WTC11 (cell line): ENCODE measurements at regions not wholly inside any gene's neighbourhood (a gene's known extent, or its start where the extent isn't known, plus 50 kb on each side); places are given as distances from the start of the nearest gene placed in this dataset.

Experiments used
- ATAC-seq: fragments of 200-7000 bp; cut with Tn5 transposase; 2 replicates; pipeline ENCODE4 v1.10.0; 2021; ENCODE audit warnings: mild to moderate bottlenecking, moderate library complexity
- CTCF ChIA-PET: fragments of 300-600 bp; sonication (Branson Sonifier 250); formaldehyde crosslinking; loops from one replicate; lab custom pipeline; 2021; ENCODE audit warnings: antibody characterized with exemption; lab: Charles Lee
- POLR2A ChIA-PET: fragments of 350-600 bp; sonication (Branson Sonifier 250); formaldehyde crosslinking; loops from one replicate; lab custom pipeline; 2021; ENCODE audit warnings: antibody characterized with exemption; lab: Charles Lee
- DNase-seq: peaks from one replicate; pipeline ENCODE4 v3.0.0; 2021; ENCODE audit warnings: low spot score
- H3K27ac Mint-ChIP-seq: 2 replicates; pipeline ENCODE4 v1.8.0; 2021; ENCODE audit warnings: mixed read lengths
- H3K27me3 Mint-ChIP-seq: 2 replicates; pipeline ENCODE4 v1.8.0; 2021; ENCODE audit warnings: low read depth, mild to moderate bottlenecking, moderate library complexity, mixed read lengths
- H3K36me3 Mint-ChIP-seq: 2 replicates; pipeline ENCODE4 v1.8.0; 2021; ENCODE audit warnings: mixed read lengths
- H3K4me1 Mint-ChIP-seq: 2 replicates; pipeline ENCODE4 v1.8.0; 2022; ENCODE audit warnings: mixed read lengths
- H3K4me3 Mint-ChIP-seq: 2 replicates; pipeline ENCODE4 v1.8.0; 2021; ENCODE audit warnings: mild to moderate bottlenecking, moderate library complexity, mixed read lengths
- H3K9me3 Mint-ChIP-seq: 2 replicates; pipeline ENCODE4 v1.8.0; 2021; ENCODE audit warnings: mixed read lengths
- ATF1 ChIP-seq: sonication (generic); formaldehyde crosslinking; IDR thresholded peaks from 2 replicates; pipeline ENCODE4 v1.8.1; 2023; ENCODE audit warnings: mild to moderate bottlenecking, moderate library complexity, missing genetic modification reagents
- E2F1 ChIP-seq: sonication (generic); formaldehyde crosslinking; IDR thresholded peaks from 2 replicates; pipeline ENCODE4 v1.8.0; 2022; ENCODE audit warnings: mild to moderate bottlenecking, missing genetic modification reagents
- E2F4 ChIP-seq: sonication (generic); formaldehyde crosslinking; IDR thresholded peaks from 2 replicates; pipeline ENCODE4 v1.8.1; 2022; ENCODE audit warnings: low read depth, mild to moderate bottlenecking, moderate library complexity, missing genetic modification reagents, borderline replicate concordance
- ELF4 ChIP-seq: sonication (generic); formaldehyde crosslinking; IDR thresholded peaks from 2 replicates; pipeline ENCODE4 v1.8.1; 2022; ENCODE audit warnings: low read depth, mild to moderate bottlenecking, moderate library complexity, missing genetic modification reagents
- ESRRA ChIP-seq: sonication (generic); formaldehyde crosslinking; IDR thresholded peaks from 2 replicates; pipeline ENCODE4 v1.8.1; 2022; ENCODE audit warnings: mild to moderate bottlenecking, missing genetic modification reagents, borderline replicate concordance
- ETV6 ChIP-seq: sonication (generic); formaldehyde crosslinking; IDR thresholded peaks from 2 replicates; pipeline ENCODE4 v1.8.1; 2022; ENCODE audit warnings: mild to moderate bottlenecking, missing genetic modification reagents
- FOXK1 ChIP-seq: sonication (generic); formaldehyde crosslinking; IDR thresholded peaks from 2 replicates; pipeline ENCODE4 v1.8.0; 2022; ENCODE audit warnings: mild to moderate bottlenecking, moderate library complexity, missing genetic modification reagents
- GTF2I ChIP-seq: fragments of 250-450 bp; sonication (Bioruptor Pico); conservative IDR thresholded peaks from 2 replicates; pipeline ENCODE4 v1.4.0; 2021; ENCODE audit warnings: mild to moderate bottlenecking
- JAZF1 ChIP-seq: fragments of 250-450 bp; sonication (Bioruptor Pico); IDR thresholded peaks from 2 replicates; pipeline ENCODE4 v1.9.0; 2021; ENCODE audit warnings: moderate library complexity, mild to moderate bottlenecking, inconsistent platforms
- NFE2L1 ChIP-seq: sonication (generic); formaldehyde crosslinking; IDR thresholded peaks from 2 replicates; pipeline ENCODE4 v1.8.1; 2023; ENCODE audit warnings: missing genetic modification reagents
- NR1H2 ChIP-seq: sonication (generic); formaldehyde crosslinking; IDR thresholded peaks from 2 replicates; pipeline ENCODE4 v1.9.0; 2021; ENCODE audit warnings: mild to moderate bottlenecking, moderate library complexity, missing genetic modification reagents
- PREB ChIP-seq: sonication (generic); formaldehyde crosslinking; IDR thresholded peaks from 2 replicates; pipeline ENCODE4 v1.8.1; 2022; ENCODE audit warnings: mild to moderate bottlenecking, missing genetic modification reagents, moderate library complexity, borderline replicate concordance
- SP1 ChIP-seq: sonication (generic); formaldehyde crosslinking; conservative IDR thresholded peaks from 2 replicates; pipeline ENCODE4 v1.8.1; 2022; ENCODE audit warnings: missing genetic modification reagents
- TEAD1 ChIP-seq: sonication (generic); formaldehyde crosslinking; IDR thresholded peaks from 2 replicates; pipeline ENCODE4 v1.8.0; 2022; ENCODE audit warnings: mild to moderate bottlenecking, missing genetic modification reagents
- TEAD4 ChIP-seq: sonication (generic); formaldehyde crosslinking; IDR thresholded peaks from 2 replicates; pipeline ENCODE4 v1.8.0; 2022; ENCODE audit warnings: mild to moderate bottlenecking, missing genetic modification reagents
- ZNF219 ChIP-seq: sonication (generic); formaldehyde crosslinking; IDR thresholded peaks from 2 replicates; pipeline ENCODE4 v1.8.0; 2023; ENCODE audit warnings: missing genetic modification reagents, mild to moderate bottlenecking, borderline replicate concordance
- ZNF281 ChIP-seq: sonication (generic); formaldehyde crosslinking; IDR thresholded peaks from 2 replicates; pipeline ENCODE4 v1.8.0; 2023; ENCODE audit warnings: mild to moderate bottlenecking, missing genetic modification reagents
- TF ChIP-seq, protein P1 (sequence below): sonication (generic); formaldehyde crosslinking; IDR thresholded peaks from 2 replicates; pipeline ENCODE4 v1.8.1; 2022; ENCODE audit warnings: mild to moderate bottlenecking, moderate library complexity, missing genetic modification reagents
- TF ChIP-seq, protein P2 (sequence below): sonication (generic); formaldehyde crosslinking; IDR thresholded peaks from 2 replicates; pipeline ENCODE4 v1.8.1; 2022; ENCODE audit warnings: missing genetic modification reagents, borderline replicate concordance
- TF ChIP-seq, protein P3 (sequence below): fragments of 250-450 bp; sonication (Bioruptor Pico); conservative IDR thresholded peaks from 2 replicates; pipeline ENCODE4 v1.9.0; 2021; ENCODE audit warnings: mild to moderate bottlenecking

DNA sequence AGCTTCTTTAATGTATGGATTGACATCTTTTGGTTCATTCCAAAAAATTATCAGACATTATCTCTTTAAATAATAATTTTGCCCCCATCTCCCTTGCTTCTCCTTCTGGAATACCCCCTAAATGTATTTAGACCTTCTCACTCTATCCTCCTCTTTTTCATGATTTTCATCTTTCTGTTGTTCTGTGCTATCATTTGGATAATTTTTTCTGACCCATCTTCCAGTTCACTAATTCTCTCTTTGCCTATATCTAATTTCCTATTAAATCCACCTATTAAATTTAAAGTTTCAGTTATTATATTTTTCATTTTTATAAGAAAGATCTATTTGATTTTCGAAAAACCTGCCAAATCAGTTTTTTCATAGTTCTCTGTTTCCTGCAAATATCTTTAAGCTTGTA is 67.8 kb upstream of the ODC1 start:
- H3K9me3 Mint-ChIP-seq, result peaks cover 38% of the 10 kb centered on the region
- TF ChIP-seq GTF2I, result peak; percentile 81
- no peak for TF ChIP-seq ESRRA (CRISPR knock-in tag)
- TF ChIP-seq, all 79 proteins: peak for 1
- H3K36me3 Mint-ChIP-seq, result peaks cover 21% of the 10 kb centered on the region
- no peak overlapping the region for H3K27ac Mint-ChIP-seq
- ChIA-PET POLR2A (no interaction called here), CTCF (no interaction called here)
- H3K4me1 Mint-ChIP-seq, result peaks cover 6% of the 10 kb centered on the region; the same call in 1 of the 2 replicates
- ATAC-seq (no peak), DNase-seq (no peak)
- H3K4me3 Mint-ChIP-seq, result no peak overlapping the region
- H3K27me3 Mint-ChIP-seq, result peaks cover 7% of the 10 kb centered on the region

DNA sequence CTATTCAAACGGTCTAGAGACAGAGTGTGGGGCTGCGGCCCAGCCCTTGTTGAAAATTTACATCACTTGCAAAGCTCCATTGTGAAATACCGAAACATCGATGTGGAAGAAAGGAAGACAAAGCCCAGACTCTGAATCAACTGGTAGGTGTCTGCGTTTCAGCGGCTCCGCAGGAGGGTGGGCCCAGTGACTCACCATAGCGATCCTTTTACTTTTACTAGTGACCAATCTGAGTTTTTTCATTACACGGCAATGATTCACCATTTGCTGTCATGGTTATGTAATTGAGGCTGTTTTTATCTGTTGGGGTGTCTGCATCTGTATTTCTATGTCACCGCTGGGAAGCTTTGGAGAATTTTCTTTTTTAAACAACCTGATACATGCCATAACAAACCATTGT is 66.6 kb upstream of the ODC1 start:
- Mint-ChIP-seq H3K36me3 (peaks cover 21% of the 10 kb centered on the region), H3K9me3 (peaks cover 38% of the 10 kb centered on the region), H3K27ac (no peak overlapping the region), H3K4me3 (no peak overlapping the region), H3K4me1 (no peaks in the 10 kb centered on the region), H3K27me3 (peaks cover 7% of the 10 kb centered on the region)
- CTCF ChIA-PET, result interaction anchor here (1.3 kb wide), 1 partner anchor 80 kb away, joined by 4 read pairs; no protein-coding TSS in a partner anchor
- POLR2A ChIA-PET, result no interaction called here
- ATAC-seq (peak; percentile 46), DNase-seq (no peak)
- TF ChIP-seq, protein P1, sequence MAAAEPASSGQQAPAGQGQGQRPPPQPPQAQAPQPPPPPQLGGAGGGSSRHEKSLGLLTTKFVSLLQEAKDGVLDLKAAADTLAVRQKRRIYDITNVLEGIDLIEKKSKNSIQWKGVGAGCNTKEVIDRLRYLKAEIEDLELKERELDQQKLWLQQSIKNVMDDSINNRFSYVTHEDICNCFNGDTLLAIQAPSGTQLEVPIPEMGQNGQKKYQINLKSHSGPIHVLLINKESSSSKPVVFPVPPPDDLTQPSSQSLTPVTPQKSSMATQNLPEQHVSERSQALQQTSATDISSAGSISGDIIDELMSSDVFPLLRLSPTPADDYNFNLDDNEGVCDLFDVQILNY (CRISPR knock-in tag), result no peak

DNA sequence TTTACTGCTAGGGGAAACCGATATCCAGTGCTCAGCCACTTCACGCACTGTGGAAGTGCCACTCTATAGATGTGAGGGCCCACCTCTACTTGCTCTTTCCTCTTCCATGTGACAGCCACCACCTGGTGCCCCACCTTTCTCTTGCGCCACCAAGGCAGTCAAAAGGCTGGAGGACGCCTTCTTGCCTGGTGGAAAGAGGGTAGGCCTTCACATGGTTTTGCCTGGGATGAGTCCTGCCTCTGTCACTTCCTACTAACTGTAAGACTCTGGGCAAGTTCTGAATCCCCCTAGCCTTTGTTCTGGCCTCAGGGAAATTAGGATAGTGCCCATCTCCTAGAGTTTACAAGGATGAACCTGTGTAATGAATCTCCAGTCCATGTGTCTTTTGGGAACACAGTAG is 66.1 kb upstream of the ODC1 start:
- H3K9me3 Mint-ChIP-seq, result peaks cover 38% of the 10 kb centered on the region
- H3K4me1 Mint-ChIP-seq, result no peaks in the 10 kb centered on the region
- no peak overlapping the region for H3K27ac Mint-ChIP-seq
- peaks cover 21% of the 10 kb centered on the region for H3K36me3 Mint-ChIP-seq
- H3K27me3 Mint-ChIP-seq, result peaks cover 7% of the 10 kb centered on the region
- DNase-seq, result no peak
- POLR2A ChIA-PET, result no interaction called here
- CTCF ChIA-PET, result interaction anchor here (0.7 to 1.3 kb wide), 2 partner anchors 79 to 610 kb away, joined by 3 to 4 read pairs; no protein-coding TSS in a partner anchor
- H3K4me3 Mint-ChIP-seq, result no peak overlapping the region
- ATAC-seq, result no peak
- no peak for TF ChIP-seq FOXK1 (CRISPR knock-in tag)
- TF ChIP-seq ELF4 (CRISPR knock-in tag), result no peak
- TF ChIP-seq PREB (CRISPR knock-in tag), result no peak
- TF ChIP-seq E2F1 (CRISPR knock-in tag), result no peak
- TF ChIP-seq ATF1, result no peak
- TF ChIP-seq NR1H2 (CRISPR knock-in tag), result no peak
- TF ChIP-seq ETV6 (CRISPR knock-in tag), result no peak
- TF ChIP-seq, protein P2, sequence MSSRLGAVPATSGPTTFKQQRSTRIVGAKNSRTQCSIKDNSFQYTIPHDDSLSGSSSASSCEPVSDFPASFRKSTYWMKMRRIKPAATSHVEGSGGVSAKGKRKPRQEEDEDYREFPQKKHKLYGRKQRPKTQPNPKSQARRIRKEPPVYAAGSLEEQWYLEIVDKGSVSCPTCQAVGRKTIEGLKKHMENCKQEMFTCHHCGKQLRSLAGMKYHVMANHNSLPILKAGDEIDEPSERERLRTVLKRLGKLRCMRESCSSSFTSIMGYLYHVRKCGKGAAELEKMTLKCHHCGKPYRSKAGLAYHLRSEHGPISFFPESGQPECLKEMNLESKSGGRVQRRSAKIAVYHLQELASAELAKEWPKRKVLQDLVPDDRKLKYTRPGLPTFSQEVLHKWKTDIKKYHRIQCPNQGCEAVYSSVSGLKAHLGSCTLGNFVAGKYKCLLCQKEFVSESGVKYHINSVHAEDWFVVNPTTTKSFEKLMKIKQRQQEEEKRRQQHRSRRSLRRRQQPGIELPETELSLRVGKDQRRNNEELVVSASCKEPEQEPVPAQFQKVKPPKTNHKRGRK (CRISPR knock-in tag), result no peak
- TF ChIP-seq TEAD4 (CRISPR knock-in tag), result no peak
- no peak for TF ChIP-seq NFE2L1
- no peak for TF ChIP-seq TEAD1 (CRISPR knock-in tag)
- TF ChIP-seq, protein P3, sequence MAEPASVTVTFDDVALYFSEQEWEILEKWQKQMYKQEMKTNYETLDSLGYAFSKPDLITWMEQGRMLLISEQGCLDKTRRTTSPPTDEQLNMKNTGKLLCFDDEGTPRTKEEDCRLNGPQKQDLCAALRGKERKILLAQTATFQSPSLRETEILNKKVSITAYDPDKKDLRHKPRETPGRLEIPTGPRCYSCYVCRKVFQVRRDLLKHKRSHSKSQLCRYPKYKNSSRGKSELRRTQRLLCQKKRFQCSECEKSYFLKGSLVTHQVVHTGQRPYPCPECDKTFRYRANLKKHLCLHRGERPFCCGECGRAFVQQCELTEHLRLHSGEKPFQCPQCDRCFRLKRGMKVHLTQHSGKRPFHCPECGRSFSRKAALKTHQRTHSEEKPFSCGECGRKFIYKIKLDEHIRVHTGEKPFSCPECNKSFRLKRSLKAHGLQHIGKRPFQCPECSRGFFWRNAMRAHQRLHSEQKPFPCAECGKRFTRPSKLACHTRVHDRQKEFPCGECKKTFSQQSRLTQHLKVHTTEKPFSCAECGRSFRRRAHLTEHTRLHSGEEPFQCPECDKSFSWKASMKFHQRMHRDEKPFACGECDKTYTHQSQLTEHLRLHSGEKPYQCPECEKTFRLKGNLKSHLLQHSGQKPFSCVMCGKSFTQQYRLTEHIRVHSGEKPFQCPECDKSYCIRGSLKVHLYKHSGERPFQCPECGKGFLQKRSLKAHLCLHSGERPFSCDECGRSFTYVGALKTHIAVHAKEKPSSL, result no peak
- TF ChIP-seq ZNF281 (CRISPR knock-in tag), result no peak
- TF ChIP-seq ZNF219 (CRISPR knock-in tag), result no peak
- no peak for TF ChIP-seq E2F4 (CRISPR knock-in tag)
- no peak for TF ChIP-seq JAZF1 (CRISPR knock-in tag)
- no peak for TF ChIP-seq SP1
